Pancreas (tissue), 10 donors: ENCODE measurements at regions not wholly inside any gene's neighbourhood (a gene's known extent, or its start where the extent isn't known, plus 50 kb on each side); places are given as distances from the start of the nearest gene placed in this dataset.

Experiments used
- ATAC-seq, 4 donors: fragments of 200-7000 bp; cut with Tn5 transposase; one replicate each; pipeline versions ENCODE4 v1.8.0 to v1.9.1; 2020; ENCODE audit warnings: mild to moderate bottlenecking in 4 of 4, moderate library complexity in 4 of 4
- DNase-seq, 6 donors: peaks; one replicate each; pipeline ENCODE4 v3.0.0-alpha.2; 2020
- FAIRE-seq: peaks from 2 replicates; lab custom pipeline; 2012; peaks lifted over from hg19 to GRCh38; lab: Jason Lieb, UNC
- H3K27ac ChIP-seq, 4 donors: fragments of 200-600 bp; sonication (generic); 1 replicate in 3 of 4; 2 replicates in 1 of 4; pipeline versions ENCODE4 v1.5.0 to v1.8.0; 2020
- H3K27me3 ChIP-seq, 4 donors: fragments of 200-600 bp; one replicate each; pipeline ENCODE4 v1.8.0; 2021
- H3K36me3 ChIP-seq, 3 donors: fragments of 200-600 bp; sonication (generic) in 1 of 3; one replicate each; pipeline versions ENCODE4 v1.5.0 to v1.8.0; 2020 to 2021
- H3K4me1 ChIP-seq, 3 donors: fragments of 200-600 bp; one replicate each; pipeline ENCODE4 v1.8.0; 2021
- H3K4me3 ChIP-seq, 4 donors: fragments of 200-600 bp; sonication (generic) in 2 of 4; one replicate each; pipeline versions ENCODE4 v1.5.0 to v1.8.0; 2020 to 2021
- H3K9me3 ChIP-seq, 4 donors: fragments of 200-600 bp; one replicate each; pipeline ENCODE4 v1.8.0; 2021
- WGBS, 2 donors: extraction: QIAGEN DNeasy Blood & Tissue Kit; methylation state at CpG; one replicate each; pipeline ENCODE4 v1.1.7; 2013; 5-methylcytosine and 5-hydroxymethylcytosine counted together
- intact Hi-C, 3 donors: fragments of 100-400 bp; cut with DNase I; formaldehyde crosslinking; loops; one replicate each; pipeline versions ENCODE4 v1.11.1 to v1.14.2; 2022
- TF ChIP-seq, protein P1 (sequence below), 4 donors: fragments of 200-600 bp; sonication (generic) in 3 of 4; IDR thresholded peaks; one replicate each; pipeline versions ENCODE4 v1.5.0 to v1.8.0; 2021; ENCODE audit warnings: antibody characterized with exemption in 4 of 4
- donor health status: healthy with polysubstance abuse.
- donor health status: DM: no; HTN: no; CAD: no; lungs with moderate emphysema.
- donor health status: DM: no; HTN: no; CAD: no.
- donor health status: control.
- donor health status: control.
- donor health status: Bipolar disorder and iron deficiency.
- donor health status: DM: yes; HTN: yes; CAD: no.
- donor health status: DM: no; HTN: no; CAD: no.
- donor health status: DM: no; HTN: no; CAD: no.
- donor health status: DM: yes; HTN: yes; CAD: no.

DNA sequence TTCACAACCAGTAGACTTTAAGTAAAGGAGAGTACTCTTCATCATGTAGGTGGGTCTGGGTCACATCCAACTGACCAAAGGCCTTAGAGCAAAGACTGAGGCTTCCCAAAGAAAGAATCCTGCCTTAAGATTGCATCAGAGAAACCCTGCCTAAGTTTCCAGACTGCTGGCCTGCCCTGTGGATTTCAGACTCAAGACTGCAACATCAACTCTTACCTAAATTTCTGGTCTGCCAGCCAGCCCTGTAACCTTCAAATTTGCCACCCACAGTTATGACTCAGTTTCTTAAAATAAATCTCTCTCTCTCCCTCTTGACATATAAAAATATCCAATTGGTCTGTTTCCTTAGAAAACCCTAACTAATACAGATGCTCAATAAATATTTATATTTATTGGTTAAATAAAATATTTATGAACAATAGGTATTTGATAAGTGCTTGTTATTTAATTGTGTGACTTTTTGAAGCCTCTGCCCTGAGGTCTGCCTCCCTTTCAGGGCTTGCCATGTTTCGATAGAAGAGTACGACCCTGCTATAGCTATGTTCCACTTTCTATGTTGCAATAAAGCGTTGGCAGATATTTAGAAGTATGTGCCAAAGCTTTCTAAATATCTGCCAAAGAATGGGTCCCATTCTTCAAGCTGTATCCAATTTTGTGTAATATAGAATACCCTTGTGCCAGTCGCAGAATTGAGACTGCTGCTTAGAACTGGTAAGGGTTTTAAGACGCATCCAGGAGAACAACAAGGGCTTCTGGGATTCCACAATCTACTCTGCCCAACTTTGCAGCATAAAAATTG, 65.7 kb downstream of the TMEM30B start:
- 95% methylated on average over 5 of the region's 5 CpGs for WGBS, 2 donors
- Histone ChIP-seq H3K4me1 (no peaks in the 10 kb centered on the region), H3K27me3 (no peaks in the 10 kb centered on the region), H3K9me3 (no peaks in the 10 kb centered on the region), H3K36me3 (no peaks in the 10 kb centered on the region), H3K27ac (no peak overlapping the region), H3K4me3 (no peak overlapping the region)
- FAIRE-seq (no peak), DNase-seq (no peak), ATAC-seq (peak in 1 of 4 donors; percentile 12)
- intact Hi-C loops: no loop called here
- TF ChIP-seq, protein P1, sequence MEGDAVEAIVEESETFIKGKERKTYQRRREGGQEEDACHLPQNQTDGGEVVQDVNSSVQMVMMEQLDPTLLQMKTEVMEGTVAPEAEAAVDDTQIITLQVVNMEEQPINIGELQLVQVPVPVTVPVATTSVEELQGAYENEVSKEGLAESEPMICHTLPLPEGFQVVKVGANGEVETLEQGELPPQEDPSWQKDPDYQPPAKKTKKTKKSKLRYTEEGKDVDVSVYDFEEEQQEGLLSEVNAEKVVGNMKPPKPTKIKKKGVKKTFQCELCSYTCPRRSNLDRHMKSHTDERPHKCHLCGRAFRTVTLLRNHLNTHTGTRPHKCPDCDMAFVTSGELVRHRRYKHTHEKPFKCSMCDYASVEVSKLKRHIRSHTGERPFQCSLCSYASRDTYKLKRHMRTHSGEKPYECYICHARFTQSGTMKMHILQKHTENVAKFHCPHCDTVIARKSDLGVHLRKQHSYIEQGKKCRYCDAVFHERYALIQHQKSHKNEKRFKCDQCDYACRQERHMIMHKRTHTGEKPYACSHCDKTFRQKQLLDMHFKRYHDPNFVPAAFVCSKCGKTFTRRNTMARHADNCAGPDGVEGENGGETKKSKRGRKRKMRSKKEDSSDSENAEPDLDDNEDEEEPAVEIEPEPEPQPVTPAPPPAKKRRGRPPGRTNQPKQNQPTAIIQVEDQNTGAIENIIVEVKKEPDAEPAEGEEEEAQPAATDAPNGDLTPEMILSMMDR (IDR thresholded peaks at IDR 0.05): no peak

DNA sequence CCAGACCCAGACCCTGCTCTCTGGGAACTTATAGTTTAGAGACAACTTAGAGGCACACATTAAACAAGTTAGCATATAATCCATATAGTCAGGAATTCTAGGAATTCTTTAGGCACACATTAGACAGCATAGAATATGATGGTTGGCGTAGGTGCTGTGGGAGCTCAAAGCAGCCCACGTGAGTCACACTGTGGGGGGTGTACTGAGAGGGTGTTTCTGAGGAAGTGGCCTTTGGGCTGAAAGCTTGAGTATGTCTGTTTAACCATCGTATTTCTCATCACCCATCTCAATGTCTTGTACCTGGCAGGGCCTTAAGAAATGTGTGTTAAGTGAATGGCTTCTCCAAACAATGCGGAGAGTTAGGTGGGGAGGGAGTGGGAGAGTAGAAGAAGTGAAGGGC, 67.2 kb downstream of the TMEM30B start:
- no peaks in the 10 kb centered on the region for H3K9me3 ChIP-seq
- DNase-seq (no peak), ATAC-seq (no peak), FAIRE-seq (no peak)
- H3K36me3 ChIP-seq: no peaks in the 10 kb centered on the region
- H3K4me1 ChIP-seq: no peaks in the 10 kb centered on the region
- no peak overlapping the region for H3K27ac ChIP-seq
- 87 to 92% methylated on average over 4 of the region's 4 CpGs for WGBS, 2 donors
- intact Hi-C loops: no loop called here
- TF ChIP-seq, protein P1 (IDR thresholded peaks at IDR 0.05): no peak
- H3K27me3 ChIP-seq: no peaks in the 10 kb centered on the region
- no peak overlapping the region for H3K4me3 ChIP-seq

DNA sequence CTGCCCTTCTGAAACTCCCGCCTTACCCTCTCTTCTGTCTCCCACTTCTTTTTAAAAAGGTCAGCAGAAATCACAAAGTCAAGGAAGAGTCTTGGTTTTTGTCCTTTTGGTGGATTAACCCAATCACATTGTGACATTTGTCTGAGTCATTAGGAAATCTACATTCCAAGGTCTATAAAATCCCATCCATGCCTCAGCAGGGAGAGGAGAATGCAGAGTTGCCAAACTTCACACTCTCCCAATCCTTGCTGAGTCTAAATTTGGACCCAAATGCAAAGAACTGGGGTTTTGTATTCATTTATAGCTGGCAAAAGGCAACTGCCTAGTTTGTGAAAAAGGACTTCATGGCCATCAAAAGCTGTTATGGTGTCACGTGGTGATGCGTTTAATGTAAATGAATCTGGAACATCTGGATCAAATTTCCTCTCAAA, 67.9 kb downstream of the TMEM30B start:
- no peaks in the 10 kb centered on the region for H3K36me3 ChIP-seq
- intact Hi-C loops: no loop called here
- no peaks in the 10 kb centered on the region for H3K4me1 ChIP-seq
- H3K4me3 ChIP-seq: no peak overlapping the region
- 80 to 81% methylated on average over 3 of the region's 3 CpGs for WGBS, 2 donors
- no peaks in the 10 kb centered on the region for H3K27me3 ChIP-seq
- TF ChIP-seq, protein P1 (IDR thresholded peaks at IDR 0.05): no peak
- no peaks in the 10 kb centered on the region for H3K9me3 ChIP-seq
- ATAC-seq (no peak), DNase-seq (no peak), FAIRE-seq (no peak)
- no peak overlapping the region for H3K27ac ChIP-seq

DNA sequence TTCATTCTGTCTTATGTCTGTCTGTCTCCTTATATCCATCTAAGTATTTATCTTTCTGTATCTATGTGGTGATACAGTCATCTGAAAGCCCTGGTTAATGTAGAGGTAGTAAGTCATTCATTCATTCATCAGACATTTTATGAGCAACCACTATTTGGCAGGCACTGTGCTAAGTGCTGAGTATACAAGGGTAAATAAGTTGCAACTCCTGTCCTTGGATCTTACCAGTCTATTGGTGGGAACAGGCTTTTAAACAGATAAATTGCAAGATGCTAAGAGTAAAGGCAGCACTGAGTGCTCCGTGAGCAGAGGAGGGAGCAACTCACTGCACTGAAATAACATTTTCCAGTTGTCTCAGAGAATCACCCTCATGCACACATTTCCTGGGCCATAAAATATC, 68.6 kb downstream of the TMEM30B start:
- H3K4me1 ChIP-seq: no peaks in the 10 kb centered on the region
- no peak overlapping the region for H3K27ac ChIP-seq
- H3K9me3 ChIP-seq: no peaks in the 10 kb centered on the region
- TF ChIP-seq, protein P1 (IDR thresholded peaks at IDR 0.05): no peak
- no peaks in the 10 kb centered on the region for H3K27me3 ChIP-seq
- ATAC-seq (no peak), FAIRE-seq (no peak), DNase-seq (no peak)
- intact Hi-C loops: no loop called here
- WGBS, 2 donors: 81 to 88% methylated on average over 1 of the region's 1 CpG
- H3K36me3 ChIP-seq: no peaks in the 10 kb centered on the region
- H3K4me3 ChIP-seq: no peak overlapping the region
